ENCODE measurements at regions not wholly inside any gene's neighbourhood (a gene's known extent, or its start where the extent isn't known, plus 50 kb on each side); places are given as distances from the start of the nearest gene placed in this dataset.
"Not testable (repeated sequence)": the region's sequence is repeated elsewhere in the genome, so short reads cannot be mapped to it uniquely, and the experiment has no call there.

DNA sequence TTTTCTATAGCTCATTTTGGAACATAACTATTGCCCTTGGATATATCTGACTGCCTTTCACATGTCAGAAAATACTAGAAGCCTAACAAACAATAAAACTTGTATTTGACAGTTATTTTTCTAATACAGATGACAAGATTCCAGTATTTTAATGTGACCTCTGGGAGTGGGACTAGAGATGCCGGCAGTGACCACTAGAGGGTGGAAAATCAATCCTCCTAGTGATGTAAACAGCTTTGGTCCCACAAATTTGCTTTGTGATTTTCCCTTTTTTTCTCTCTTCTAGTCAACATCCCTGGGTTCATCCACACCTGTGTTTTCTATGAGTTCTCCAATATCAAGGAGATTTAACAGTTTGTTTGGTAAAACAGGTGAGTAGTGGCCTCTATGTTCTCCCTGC lies 615.1 kb downstream of the SPATA31A6 start:
- H3K36me3 ChIP-seq: not testable (repeated sequence)
- WGBS, 2 donors: 9 to 10% methylated on average over 1 of the region's 1 CpG

DNA sequence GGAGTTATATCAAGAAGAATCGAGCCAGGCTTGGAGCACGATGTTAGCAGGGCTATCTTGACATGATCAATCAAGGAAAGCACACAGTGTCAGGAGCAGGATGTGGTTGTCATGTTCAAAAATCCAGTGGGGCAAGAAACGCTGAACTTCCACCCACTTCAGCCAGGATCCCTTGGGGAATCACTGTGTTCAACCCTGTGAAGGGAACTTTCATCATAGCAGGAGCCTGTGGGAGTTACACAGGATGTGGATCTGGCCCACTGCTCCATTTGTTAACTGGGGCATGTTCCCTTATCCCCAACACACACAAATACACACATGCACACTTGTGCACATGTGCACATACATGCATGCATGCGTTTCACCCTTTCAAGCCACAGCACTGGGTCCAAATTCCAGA lies 619.3 kb downstream of the SPATA31A6 start:
- H3K4me1 ChIP-seq, H3K4me3 ChIP-seq: not testable (repeated sequence)
- WGBS, 2 donors: 62 to 68% methylated on average over 3 to 4 of the region's 4 CpGs

More for the DNA sequence above, 615.1 kb downstream of the SPATA31A6 start:
- TF ChIP-seq, protein P1, sequence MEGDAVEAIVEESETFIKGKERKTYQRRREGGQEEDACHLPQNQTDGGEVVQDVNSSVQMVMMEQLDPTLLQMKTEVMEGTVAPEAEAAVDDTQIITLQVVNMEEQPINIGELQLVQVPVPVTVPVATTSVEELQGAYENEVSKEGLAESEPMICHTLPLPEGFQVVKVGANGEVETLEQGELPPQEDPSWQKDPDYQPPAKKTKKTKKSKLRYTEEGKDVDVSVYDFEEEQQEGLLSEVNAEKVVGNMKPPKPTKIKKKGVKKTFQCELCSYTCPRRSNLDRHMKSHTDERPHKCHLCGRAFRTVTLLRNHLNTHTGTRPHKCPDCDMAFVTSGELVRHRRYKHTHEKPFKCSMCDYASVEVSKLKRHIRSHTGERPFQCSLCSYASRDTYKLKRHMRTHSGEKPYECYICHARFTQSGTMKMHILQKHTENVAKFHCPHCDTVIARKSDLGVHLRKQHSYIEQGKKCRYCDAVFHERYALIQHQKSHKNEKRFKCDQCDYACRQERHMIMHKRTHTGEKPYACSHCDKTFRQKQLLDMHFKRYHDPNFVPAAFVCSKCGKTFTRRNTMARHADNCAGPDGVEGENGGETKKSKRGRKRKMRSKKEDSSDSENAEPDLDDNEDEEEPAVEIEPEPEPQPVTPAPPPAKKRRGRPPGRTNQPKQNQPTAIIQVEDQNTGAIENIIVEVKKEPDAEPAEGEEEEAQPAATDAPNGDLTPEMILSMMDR (IDR thresholded peaks at IDR 0.05): peak in 1 of 6 experiments; percentile 12
- DNase-seq; H3K27ac ChIP-seq; H3K4me1 ChIP-seq; H3K9me3 ChIP-seq; H3K4me3 ChIP-seq; intact Hi-C loops (cut with DNase I); H3K27me3 ChIP-seq: not testable (repeated sequence)

DNA sequence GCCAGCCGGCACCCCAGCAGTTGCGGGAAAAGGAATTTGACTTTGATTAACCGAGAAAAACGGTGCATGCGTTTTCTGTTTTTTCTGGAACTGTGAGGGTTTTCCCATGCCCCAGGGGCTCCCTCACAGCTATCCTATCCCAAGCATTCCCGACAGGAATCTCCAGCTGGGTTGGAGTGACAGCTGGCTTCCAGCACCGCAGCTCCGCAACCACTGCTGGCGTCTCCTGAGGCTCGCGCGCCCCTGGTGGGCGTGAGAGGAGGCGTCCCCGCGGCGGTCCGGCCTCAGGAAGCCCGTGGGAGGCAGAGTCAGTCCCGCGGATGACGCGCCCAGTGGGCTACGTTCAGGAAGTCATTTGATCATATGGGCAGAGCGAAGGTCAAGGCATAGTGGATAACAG lies 623.2 kb downstream of the SPATA31A6 start:
- H3K27ac ChIP-seq; H3K4me1 ChIP-seq; H3K27me3 ChIP-seq; H3K4me3 ChIP-seq; DNase-seq; intact Hi-C loops (cut with DNase I); H3K9me3 ChIP-seq; H3K36me3 ChIP-seq: not testable (repeated sequence)
- WGBS, 2 donors: 45 to 54% methylated on average over 6 of the region's 25 CpGs

More for the DNA sequence above, 619.3 kb downstream of the SPATA31A6 start:
- H3K27me3 ChIP-seq; intact Hi-C loops (cut with DNase I); H3K36me3 ChIP-seq; H3K9me3 ChIP-seq; H3K27ac ChIP-seq; DNase-seq: not testable (repeated sequence)

DNA sequence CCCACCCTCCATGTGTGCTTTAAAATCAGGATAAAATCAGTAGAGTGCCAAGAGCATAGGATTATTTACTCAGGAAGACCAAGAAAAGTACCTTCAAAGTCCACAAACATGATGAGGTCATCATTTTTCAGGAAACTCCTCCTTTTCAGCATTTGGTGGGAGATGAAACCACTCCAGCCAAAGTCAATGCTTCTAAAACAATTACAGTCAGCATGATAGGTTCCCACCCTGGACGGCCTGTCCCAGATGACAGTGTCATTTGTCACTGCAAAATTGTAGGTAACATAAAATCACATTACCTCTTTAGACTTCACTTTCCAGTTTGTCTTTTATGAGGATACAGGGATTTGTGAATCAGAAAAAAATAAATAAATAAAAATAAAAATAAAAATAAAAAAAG lies 638.0 kb downstream of the SPATA31A6 start:
- intact Hi-C loops (cut with DNase I); H3K9me3 ChIP-seq; H3K4me3 ChIP-seq; H3K27ac ChIP-seq; H3K4me1 ChIP-seq; DNase-seq; H3K27me3 ChIP-seq; H3K36me3 ChIP-seq: not testable (repeated sequence)
- WGBS, 2 donors: no CpG with 5 or more reads among the region's 1 CpG

DNA sequence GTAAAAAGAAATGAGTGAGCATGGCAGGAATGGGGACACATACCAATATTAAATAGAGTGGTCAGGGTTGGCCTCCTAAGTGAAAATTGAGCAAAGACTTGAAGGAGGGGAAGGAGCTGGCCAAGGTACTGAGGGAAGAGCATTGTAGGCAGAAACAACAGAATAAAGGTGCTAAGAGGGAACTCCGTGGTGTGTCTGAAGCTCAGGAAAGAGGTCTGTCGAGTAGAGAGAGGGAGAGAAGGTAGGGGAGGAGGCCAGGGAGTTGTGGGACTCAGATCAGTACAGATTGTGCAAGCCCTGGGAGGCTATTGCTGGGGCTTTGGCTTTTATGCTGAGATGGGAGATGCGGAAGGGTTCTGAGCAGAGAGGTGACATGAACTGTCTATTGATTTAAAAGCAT lies 664.7 kb downstream of the SPATA31A6 start:
- intact Hi-C loops (cut with DNase I); H3K36me3 ChIP-seq; H3K9me3 ChIP-seq; H3K27me3 ChIP-seq; DNase-seq; H3K27ac ChIP-seq; H3K4me3 ChIP-seq: not testable (repeated sequence)
- no CpG with 5 or more reads among the region's 3 CpGs for WGBS, 2 donors
- H3K4me1 ChIP-seq: peaks cover 0 to 15% (median 0%) of the 10 kb centered on the region in 3 donors

DNA sequence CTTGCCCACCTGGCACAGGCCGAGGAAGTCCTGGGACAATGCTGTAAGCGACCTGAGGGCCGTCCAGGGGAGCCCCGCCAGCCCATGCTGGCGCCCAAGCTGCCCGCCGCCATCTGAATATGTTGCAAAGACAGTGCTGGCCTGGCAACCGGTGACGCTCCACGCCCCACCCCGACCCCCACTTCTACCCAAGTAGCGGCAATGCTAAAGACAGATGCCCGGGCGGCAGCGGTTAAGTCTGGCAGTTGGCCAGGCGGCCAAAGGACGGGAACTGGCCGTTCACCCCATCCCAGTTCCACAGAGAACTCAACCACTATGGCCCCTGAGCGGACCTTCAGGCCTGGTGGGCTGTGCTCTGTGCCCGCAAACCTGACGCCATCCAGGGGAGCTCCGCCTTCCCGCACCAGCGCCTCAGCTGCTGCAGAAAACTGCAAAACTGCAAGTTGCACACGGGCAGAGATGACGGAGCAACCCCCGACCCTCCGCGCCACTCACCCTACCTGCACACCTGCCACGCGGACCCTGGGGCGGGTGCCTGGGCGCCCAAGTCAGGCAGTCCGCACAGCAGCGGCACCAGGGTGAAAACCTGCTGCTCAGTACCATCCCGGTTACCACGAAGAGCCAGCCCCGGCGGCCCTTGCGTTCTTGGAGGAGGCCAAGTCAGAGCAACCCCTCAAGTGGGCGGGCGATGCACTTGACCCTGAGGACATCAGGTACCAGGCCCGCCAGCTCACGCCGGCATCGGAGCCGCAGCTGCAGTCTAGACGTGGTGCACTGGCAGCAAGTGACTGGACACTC lies 667.6 kb downstream of the SPATA31A6 start:
- H3K36me3 ChIP-seq; H3K9me3 ChIP-seq; H3K27me3 ChIP-seq; DNase-seq; H3K27ac ChIP-seq; intact Hi-C loops (cut with DNase I): not testable (repeated sequence)
- Histone ChIP-seq H3K4me1 (peaks cover 0 to 15% (median 0%) of the 10 kb centered on the region in 3 donors), H3K4me3 (peak overlapping the region in 1 of 4 donors; percentile 46)
- WGBS, 2 donors: no CpG with 5 or more reads among the region's 48 CpGs

DNA sequence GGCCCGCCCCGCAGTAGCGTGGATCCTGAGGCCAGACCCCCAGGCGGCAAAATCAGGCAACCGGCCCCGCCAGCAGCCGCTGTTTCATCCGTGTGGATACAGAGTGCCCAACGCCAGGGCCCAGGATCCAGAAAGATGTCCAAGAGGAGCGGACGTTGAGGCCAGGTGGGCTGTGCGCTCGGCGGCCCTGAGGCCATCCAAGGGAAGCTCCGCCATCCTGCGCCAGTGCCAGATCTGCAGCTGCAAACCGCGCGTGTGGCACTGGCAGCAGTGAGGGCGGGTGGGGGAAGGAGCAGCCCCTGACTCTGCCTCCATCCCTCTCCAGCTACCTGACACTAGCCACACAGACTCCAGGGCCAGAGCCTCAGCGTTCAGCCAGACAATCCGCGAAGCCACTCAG lies 668.2 kb downstream of the SPATA31A6 start:
- Histone ChIP-seq H3K4me1 (peaks cover 0 to 15% (median 0%) of the 10 kb centered on the region in 3 donors), H3K4me3 (peak overlapping the region; percentile 22 to 52 (median 34))
- DNase-seq; H3K9me3 ChIP-seq; H3K27ac ChIP-seq; intact Hi-C loops (cut with DNase I); H3K27me3 ChIP-seq; H3K36me3 ChIP-seq: not testable (repeated sequence)
- WGBS, 2 donors: 31% methylated on average over 7 of the region's 23 CpGs; no CpG with 5 or more reads in 1 of the 2 donors

DNA sequence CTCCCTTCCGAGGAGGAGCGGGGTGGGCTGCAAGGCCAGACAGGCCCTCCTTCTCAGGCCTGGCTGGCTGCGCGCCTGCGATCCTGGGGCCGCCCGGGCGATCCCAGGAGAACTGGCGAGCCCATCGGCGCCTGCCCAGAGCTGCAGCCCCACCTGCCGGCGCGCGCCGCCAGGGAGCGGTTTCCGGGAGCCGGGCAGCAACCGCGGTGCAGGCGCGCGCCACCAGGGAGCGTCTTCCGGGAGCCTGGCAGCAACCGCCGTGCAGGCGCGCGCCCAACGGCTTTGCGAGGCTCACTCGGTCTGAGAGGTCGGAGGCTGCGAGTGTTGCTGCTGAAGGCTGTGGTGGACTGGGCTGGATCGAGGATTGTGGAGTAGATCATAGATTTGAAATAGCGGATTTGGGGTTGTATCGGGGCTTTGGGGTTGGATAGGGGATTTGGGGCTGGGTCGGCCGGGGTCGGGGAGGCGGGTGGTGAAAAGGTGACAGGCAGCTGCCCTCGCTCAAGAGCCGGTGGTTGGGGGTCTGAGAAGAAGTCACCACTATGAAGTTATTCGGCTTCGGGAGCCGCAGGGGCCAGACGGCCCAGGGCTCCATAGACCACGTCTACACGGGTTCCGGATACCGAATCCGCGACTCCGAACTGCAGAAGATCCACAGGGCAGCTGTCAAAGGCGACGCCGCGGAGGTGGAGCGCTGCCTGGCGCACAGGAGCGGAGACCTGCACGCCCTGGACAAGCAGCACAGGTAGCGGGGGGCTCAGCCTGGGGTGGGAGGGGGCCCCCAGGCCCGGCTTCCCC lies 668.9 kb downstream of the SPATA31A6 start:
- H3K9me3 ChIP-seq; H3K27ac ChIP-seq; H3K36me3 ChIP-seq; intact Hi-C loops (cut with DNase I); DNase-seq; H3K27me3 ChIP-seq: not testable (repeated sequence)
- Histone ChIP-seq H3K4me3 (peak overlapping the region; percentile 22 to 52 (median 43)), H3K4me1 (peaks cover 0 to 15% (median 0%) of the 10 kb centered on the region in 3 donors)
- WGBS, 2 donors: no CpG with 5 or more reads among the region's 66 CpGs
- TF ChIP-seq, protein P1 (IDR thresholded peaks at IDR 0.05): peak in 2 of 6 experiments; percentile 20 to 21

DNA sequence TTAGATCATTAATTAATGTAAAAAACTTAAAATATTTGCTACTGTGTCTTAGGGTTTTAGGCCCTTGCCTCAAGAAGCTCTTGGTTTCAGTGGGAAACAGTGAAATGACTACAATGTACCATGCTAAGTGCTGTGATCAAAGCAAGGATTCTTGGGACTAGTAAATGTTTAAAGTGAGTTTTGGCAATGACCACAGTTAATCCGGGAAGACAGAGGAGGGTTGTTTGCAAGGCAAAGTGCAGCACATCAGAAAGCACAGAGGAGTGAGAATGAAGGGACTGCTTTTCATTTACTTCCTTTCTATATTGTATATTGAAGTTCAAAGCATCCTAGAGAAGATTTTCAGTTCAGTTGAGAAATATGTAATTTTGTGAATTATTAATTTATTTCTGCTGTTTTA lies 676.7 kb downstream of the SPATA31A6 start:
- H3K9me3 ChIP-seq; H3K4me3 ChIP-seq; H3K36me3 ChIP-seq; intact Hi-C loops (cut with DNase I); H3K4me1 ChIP-seq; DNase-seq; H3K27ac ChIP-seq; H3K27me3 ChIP-seq: not testable (repeated sequence)
- WGBS, 2 donors: 50 to 81% methylated on average over 1 of the region's 1 CpG

DNA sequence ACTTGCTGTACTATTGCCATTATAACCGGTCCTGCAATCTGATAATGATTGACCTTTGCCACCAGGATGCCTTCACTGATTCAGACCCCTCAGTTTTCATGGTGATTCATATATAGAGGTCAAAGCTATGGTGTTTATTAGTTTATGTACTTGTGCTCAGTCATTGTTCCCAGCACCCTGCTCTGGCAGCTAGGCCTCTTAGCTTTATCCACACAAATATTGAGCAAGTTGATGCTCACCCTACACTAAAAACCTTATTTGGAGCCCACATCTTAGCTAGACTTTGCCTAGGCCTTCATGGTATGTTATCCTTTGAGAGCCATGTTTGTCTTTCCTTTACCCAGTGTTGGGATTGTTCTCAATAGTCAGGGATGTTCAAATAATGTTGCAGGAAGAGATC lies 679.0 kb downstream of the SPATA31A6 start:
- WGBS, 2 donors: 63 to 75% methylated on average over 1 of the region's 1 CpG
- intact Hi-C loops (cut with DNase I): not testable (repeated sequence)

More for the DNA sequence above, 679.0 kb downstream of the SPATA31A6 start:
- not testable (repeated sequence) for H3K27me3 ChIP-seq, DNase-seq, H3K9me3 ChIP-seq, H3K27ac ChIP-seq, H3K36me3 ChIP-seq, H3K4me1 ChIP-seq, H3K4me3 ChIP-seq
